RWPE2 (cell line): ENCODE measurements at regions not wholly inside any gene's neighbourhood (a gene's known extent, or its start where the extent isn't known, plus 50 kb on each side); places are given as distances from the start of the nearest gene placed in this dataset.

Experiments used
- ATAC-seq: fragments of 200-7000 bp; cut with Tn5 transposase; 3 replicates; pipeline ENCODE4 v1.9.1; 2021; ENCODE audit warnings: low read depth
- DNase-seq: peaks from one replicate; pipeline ENCODE4 v3.0.0-alpha.2; 2020; ENCODE audit warnings: low spot score
- H3K27ac ChIP-seq: fragments of 450-650 bp; 2 replicates; pipeline ENCODE4 v1.5.1; 2017; ENCODE audit warnings: mild to moderate bottlenecking; ENCODE audit not compliant: poor library complexity, severe bottlenecking
- H3K27me3 ChIP-seq: fragments of 250-450 bp; sonication (Bioruptor Pico); 2 replicates; pipeline ENCODE4 v1.5.1; 2021; ENCODE audit warnings: mild to moderate bottlenecking, moderate library complexity; ENCODE audit not compliant: insufficient read depth, poor library complexity, severe bottlenecking
- H3K36me3 ChIP-seq: fragments of 250-450 bp; sonication (Bioruptor Pico); 2 replicates; pipeline ENCODE4 v1.5.1; 2020; ENCODE audit warnings: low read depth, mild to moderate bottlenecking, moderate library complexity
- H3K4me1 ChIP-seq: fragments of 250-450 bp; sonication (Bioruptor Pico); 2 replicates; pipeline ENCODE4 v1.5.1; 2021; ENCODE audit warnings: mild to moderate bottlenecking, moderate library complexity; ENCODE audit not compliant: insufficient read depth, poor library complexity, severe bottlenecking
- H3K4me3 ChIP-seq: fragments of 250-450 bp; sonication (Bioruptor Pico); 2 replicates; pipeline ENCODE4 v1.5.1; 2021; ENCODE audit warnings: mild to moderate bottlenecking, moderate library complexity; ENCODE audit not compliant: severe bottlenecking
- H3K9me3 ChIP-seq: fragments of 250-450 bp; sonication (Bioruptor Pico); 2 replicates; pipeline ENCODE4 v1.5.1; 2021; ENCODE audit warnings: mild to moderate bottlenecking, moderate library complexity; ENCODE audit not compliant: severe bottlenecking
- TF ChIP-seq, protein P1 (sequence below): fragments of 450-650 bp; IDR thresholded peaks from one replicate; pipeline ENCODE4 v1.5.1; 2017; ENCODE audit warnings: mild to moderate bottlenecking, moderate library complexity; ENCODE audit not compliant: poor library complexity, severe bottlenecking

DNA sequence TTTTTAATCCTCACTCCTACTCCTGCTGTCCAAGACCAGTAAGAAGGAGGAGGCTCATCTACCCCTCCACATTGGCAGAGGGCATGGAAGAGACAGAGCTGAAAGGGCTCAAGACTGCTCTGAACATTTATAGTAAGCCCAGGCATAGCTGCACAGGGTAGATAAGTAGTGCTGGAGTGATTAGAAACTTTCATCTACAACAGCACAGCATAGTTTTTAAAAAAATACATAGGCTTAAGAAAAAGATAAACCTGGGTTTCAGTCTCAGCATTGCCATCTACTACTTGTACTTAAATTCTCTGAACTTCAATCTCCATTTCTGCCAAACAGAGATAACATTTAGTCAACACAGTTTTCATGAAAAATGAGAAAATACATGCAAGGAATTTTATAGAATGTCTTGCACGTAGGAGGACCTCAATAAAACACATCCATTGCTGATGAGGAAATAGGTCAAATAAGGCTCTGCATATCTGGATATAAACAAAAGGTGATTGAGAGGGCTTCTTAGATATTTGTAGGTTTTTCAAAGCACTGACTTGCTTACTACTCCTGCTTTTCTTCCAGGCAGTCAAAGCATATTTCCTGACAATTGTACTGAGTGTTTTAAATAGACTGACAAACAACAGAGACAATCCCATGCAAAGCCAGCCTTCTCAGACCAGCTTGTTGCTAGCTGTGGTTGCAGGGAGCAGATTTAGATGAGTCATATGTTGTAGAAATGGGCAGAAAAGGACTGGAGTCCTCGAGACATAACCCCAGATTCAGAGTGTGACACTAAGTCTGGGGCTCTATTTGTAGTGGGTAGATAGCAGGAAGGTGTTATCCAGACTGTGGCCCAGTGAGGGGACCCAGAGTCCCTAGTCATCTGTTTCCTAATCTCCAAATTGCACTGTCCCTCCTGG is 107.4 kb upstream of the TAB2 start:
- no peaks in the 10 kb centered on the region for H3K36me3 ChIP-seq
- no peaks in the 10 kb centered on the region for H3K27me3 ChIP-seq
- no peak overlapping the region for H3K27ac ChIP-seq
- no peak overlapping the region for H3K4me3 ChIP-seq
- TF ChIP-seq, protein P1, sequence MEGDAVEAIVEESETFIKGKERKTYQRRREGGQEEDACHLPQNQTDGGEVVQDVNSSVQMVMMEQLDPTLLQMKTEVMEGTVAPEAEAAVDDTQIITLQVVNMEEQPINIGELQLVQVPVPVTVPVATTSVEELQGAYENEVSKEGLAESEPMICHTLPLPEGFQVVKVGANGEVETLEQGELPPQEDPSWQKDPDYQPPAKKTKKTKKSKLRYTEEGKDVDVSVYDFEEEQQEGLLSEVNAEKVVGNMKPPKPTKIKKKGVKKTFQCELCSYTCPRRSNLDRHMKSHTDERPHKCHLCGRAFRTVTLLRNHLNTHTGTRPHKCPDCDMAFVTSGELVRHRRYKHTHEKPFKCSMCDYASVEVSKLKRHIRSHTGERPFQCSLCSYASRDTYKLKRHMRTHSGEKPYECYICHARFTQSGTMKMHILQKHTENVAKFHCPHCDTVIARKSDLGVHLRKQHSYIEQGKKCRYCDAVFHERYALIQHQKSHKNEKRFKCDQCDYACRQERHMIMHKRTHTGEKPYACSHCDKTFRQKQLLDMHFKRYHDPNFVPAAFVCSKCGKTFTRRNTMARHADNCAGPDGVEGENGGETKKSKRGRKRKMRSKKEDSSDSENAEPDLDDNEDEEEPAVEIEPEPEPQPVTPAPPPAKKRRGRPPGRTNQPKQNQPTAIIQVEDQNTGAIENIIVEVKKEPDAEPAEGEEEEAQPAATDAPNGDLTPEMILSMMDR, result no peak
- no peaks in the 10 kb centered on the region for H3K9me3 ChIP-seq
- ATAC-seq, result no peak
- H3K4me1 ChIP-seq, result no peaks in the 10 kb centered on the region
- DNase-seq, result no peak

DNA sequence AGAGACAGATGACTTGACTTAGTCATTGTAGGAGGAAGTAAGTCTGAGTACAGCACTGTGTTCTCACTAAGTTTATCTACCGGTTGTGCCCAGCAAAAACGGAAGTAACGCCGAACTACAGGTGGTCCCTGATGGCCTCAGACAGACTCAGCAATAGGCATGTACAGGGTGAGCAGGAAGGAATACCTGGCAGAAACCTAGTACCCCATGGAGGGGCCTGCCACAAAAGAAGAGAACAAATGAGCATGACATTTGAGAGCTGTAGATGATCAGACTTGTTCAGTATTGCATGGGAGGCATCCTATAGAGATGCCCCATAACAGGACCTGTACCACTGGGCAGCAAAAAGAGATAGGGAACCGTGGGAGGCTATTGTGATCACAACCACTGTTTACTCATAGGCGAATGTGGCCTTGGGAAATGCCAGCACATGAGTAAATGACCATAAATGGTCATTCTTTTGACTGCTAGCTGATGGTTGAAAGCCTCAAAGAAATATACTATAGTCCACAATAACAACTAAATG is 106.4 kb upstream of the TAB2 start:
- Histone ChIP-seq H3K4me3 (no peak overlapping the region), H3K27me3 (no peaks in the 10 kb centered on the region), H3K4me1 (no peaks in the 10 kb centered on the region), H3K36me3 (no peaks in the 10 kb centered on the region), H3K9me3 (no peaks in the 10 kb centered on the region), H3K27ac (no peak overlapping the region)
- TF ChIP-seq, protein P1, result no peak
- ATAC-seq (no peak), DNase-seq (no peak)

DNA sequence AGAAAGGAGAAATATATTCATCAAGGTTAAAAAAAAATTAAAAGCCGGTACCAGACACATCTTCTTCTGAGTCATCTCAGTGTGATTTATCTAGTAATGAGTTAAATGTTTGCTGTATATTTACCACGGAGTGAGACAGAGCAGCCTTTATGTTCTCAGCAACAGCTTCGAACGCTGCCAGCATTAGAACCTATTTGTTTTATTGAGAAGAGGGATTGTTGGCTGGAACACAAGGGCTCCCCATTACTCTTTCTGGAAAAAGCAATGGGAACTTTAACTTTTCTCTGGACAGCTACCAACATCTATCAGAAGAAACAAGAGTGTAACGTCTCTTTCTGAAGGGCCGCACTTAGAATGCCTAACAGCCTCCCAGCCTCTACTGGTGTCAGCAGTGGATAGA is 105.3 kb upstream of the TAB2 start:
- no peaks in the 10 kb centered on the region for H3K4me1 ChIP-seq
- TF ChIP-seq, protein P1, result no peak
- no peaks in the 10 kb centered on the region for H3K36me3 ChIP-seq
- no peak for ATAC-seq
- H3K4me3 ChIP-seq, result no peak overlapping the region
- H3K27ac ChIP-seq, result no peak overlapping the region
- no peaks in the 10 kb centered on the region for H3K27me3 ChIP-seq
- no peak for DNase-seq
- no peaks in the 10 kb centered on the region for H3K9me3 ChIP-seq

DNA sequence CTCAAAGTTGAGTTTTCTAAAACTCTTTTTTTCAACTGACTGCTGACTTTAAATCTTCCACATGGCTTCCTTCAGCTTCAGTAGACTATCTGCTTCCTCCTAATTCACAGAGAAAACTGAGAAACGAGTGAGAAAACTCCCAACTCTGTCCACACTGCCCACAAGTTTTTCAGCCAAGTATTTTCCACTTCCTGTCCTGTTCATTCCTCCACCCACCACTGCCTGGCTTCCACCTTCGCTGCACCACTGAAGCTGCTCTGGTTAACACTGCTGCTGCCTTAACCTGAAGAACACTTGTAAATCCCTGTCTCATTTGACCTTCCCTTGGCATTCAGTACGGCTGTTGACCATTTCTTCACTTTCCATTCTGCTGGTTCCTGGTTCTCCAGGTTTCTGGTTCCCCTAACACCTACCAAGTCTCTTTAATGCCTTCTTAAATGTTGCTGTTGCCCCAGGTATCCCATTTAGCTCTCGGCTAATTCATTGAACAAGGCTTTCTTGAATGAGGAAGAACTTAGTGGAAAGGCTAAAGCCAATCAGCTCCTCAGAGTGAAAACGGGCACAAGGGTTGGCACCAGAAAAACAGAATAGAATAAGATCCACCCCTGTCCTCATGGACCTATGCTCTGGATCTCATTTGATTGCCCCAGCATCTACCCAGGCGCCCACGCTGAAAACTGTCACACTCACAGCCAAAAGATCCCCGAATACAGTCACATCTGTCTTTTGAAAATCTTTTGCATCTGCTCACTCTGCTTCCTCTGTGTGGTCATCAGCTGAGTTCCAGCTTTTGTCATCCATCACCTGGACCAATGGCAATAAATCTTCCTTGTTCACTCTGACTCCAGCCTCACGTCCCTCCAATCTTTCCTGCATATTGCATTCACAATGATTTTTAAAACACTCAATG is 104.4 kb upstream of the TAB2 start:
- ATAC-seq, result no peak
- DNase-seq, result no peak
- no peak overlapping the region for H3K27ac ChIP-seq

More for the DNA sequence above, 104.4 kb upstream of the TAB2 start:
- Histone ChIP-seq H3K4me1 (no peaks in the 10 kb centered on the region), H3K9me3 (no peaks in the 10 kb centered on the region), H3K27me3 (no peaks in the 10 kb centered on the region), H3K4me3 (no peak overlapping the region), H3K36me3 (no peaks in the 10 kb centered on the region)
- TF ChIP-seq, protein P1, result no peak
